MM.1S (cell line): ENCODE measurements at regions not wholly inside any gene's neighbourhood (a gene's known extent, or its start where the extent isn't known, plus 50 kb on each side); places are given as distances from the start of the nearest gene placed in this dataset.

Experiments used
- DNase-seq: peaks from one replicate; pipeline ENCODE4 v3.0.0-alpha.2; 2015
- H2AFZ ChIP-seq: fragments of 300-600 bp; sonication (generic); 2 replicates; pipeline ENCODE4 v1.6.0; 2016; ENCODE audit warnings: antibody characterized with exemption, low read length
- H3F3A ChIP-seq: fragments of 300-600 bp; sonication (generic); 2 replicates; pipeline ENCODE4 v1.6.1; 2016; ENCODE audit warnings: mild to moderate bottlenecking, antibody characterized with exemption, low read length, moderate library complexity, mixed read lengths; ENCODE audit not compliant: insufficient read depth
- H3K27ac ChIP-seq: fragments of 300-600 bp; sonication (generic); 2 replicates; pipeline ENCODE4 v1.5.1; 2016; ENCODE audit warnings: mild to moderate bottlenecking, low read length
- H3K27me3 ChIP-seq: fragments of 300-600 bp; sonication (generic); replicated peaks from 2 replicates; pipeline ENCODE4 v1.6.0; 2016; ENCODE audit warnings: low read length; ENCODE audit not compliant: insufficient read depth
- H3K36me3 ChIP-seq: fragments of 300-600 bp; sonication (generic); replicated peaks from 2 replicates; pipeline ENCODE4 v1.6.1; 2016; ENCODE audit warnings: mild to moderate bottlenecking, low read length, mixed read lengths; ENCODE audit not compliant: insufficient read depth
- H3K4me1 ChIP-seq: fragments of 300-600 bp; sonication (generic); 2 replicates; pipeline ENCODE4 v1.6.1; 2016; ENCODE audit warnings: low read length, mixed read lengths
- H3K4me2 ChIP-seq: fragments of 300-600 bp; sonication (generic); 2 replicates; pipeline ENCODE4 v1.6.0; 2016; ENCODE audit warnings: low read depth, low read length
- H3K4me3 ChIP-seq: fragments of 300-600 bp; sonication (generic); 2 replicates; pipeline ENCODE4 v1.5.1; 2016; ENCODE audit warnings: low read length, mixed read lengths
- H3K79me2 ChIP-seq: fragments of 300-600 bp; sonication (generic); 2 replicates; pipeline ENCODE4 v1.6.1; 2016; ENCODE audit warnings: mixed run types, low read length, mixed read lengths
- H3K9ac ChIP-seq: fragments of 300-600 bp; sonication (generic); 2 replicates; pipeline ENCODE4 v1.6.1; 2016; ENCODE audit warnings: low read length, mixed read lengths
- H3K9me2 ChIP-seq: fragments of 300-600 bp; sonication (generic); replicated peaks from 2 replicates; pipeline ENCODE4 v1.6.1; 2016; ENCODE audit warnings: mild to moderate bottlenecking, low read length, mixed read lengths; ENCODE audit not compliant: insufficient read depth
- H3K9me3 ChIP-seq: fragments of 300-600 bp; sonication (generic); replicated peaks from 2 replicates; pipeline ENCODE4 v1.6.1; 2016; ENCODE audit warnings: mild to moderate bottlenecking, low read length, mixed read lengths; ENCODE audit not compliant: insufficient read depth
- H4K20me1 ChIP-seq: fragments of 300-600 bp; sonication (generic); 2 replicates; pipeline ENCODE4 v1.6.1; 2016; ENCODE audit warnings: mild to moderate bottlenecking, low read length, moderate library complexity, mixed read lengths; ENCODE audit not compliant: insufficient read depth
- CTCF ChIP-seq: fragments of 300-600 bp; sonication (generic); IDR thresholded peaks from 2 replicates; pipeline ENCODE4 v1.5.1; 2016; ENCODE audit warnings: antibody characterized with exemption, low read length, mixed read lengths
- EZH2 ChIP-seq: fragments of 300-600 bp; sonication (generic); optimal IDR thresholded peaks from 2 replicates; pipeline ENCODE3; 2017; ENCODE audit warnings: low read depth, mild to moderate bottlenecking, antibody characterized with exemption, low read length, mixed read lengths
- EZH2phosphoT487 ChIP-seq: fragments of 300-600 bp; sonication (generic); IDR thresholded peaks from 2 replicates; pipeline ENCODE4 v1.6.1; 2018; ENCODE audit warnings: antibody characterized with exemption, low read length

GRCh38 chr6:87897663-87898062, 150.0 kb upstream of the SPACA1 start:
- Histone ChIP-seq H3K9me3 (no peaks in the 10 kb centered on the region), H3K4me3 (no peak overlapping the region), H3K9ac (no peak overlapping the region), H3K4me2 (no peak overlapping the region), H2AFZ (no peak overlapping the region), H3K79me2 (no peaks in the 10 kb centered on the region), H3K36me3 (no peaks in the 10 kb centered on the region), H4K20me1 (no peaks in the 10 kb centered on the region), H3K27me3 (no peaks in the 10 kb centered on the region), H3K9me2 (no peaks in the 10 kb centered on the region), H3K27ac (no peak overlapping the region), H3F3A (no peaks in the 10 kb centered on the region), H3K4me1 (peaks cover 8% of the 10 kb centered on the region; the same call in 1 of the 2 replicates)
- no peak for DNase-seq
- TF ChIP-seq EZH2phosphoT487 (no peak), EZH2 (no peak), CTCF (no peak)

GRCh38 chr6:87897013-87897412, 150.6 kb upstream of the SPACA1 start:
- no peak for DNase-seq
- Histone ChIP-seq H3K4me3 (no peak overlapping the region), H3K9me2 (no peaks in the 10 kb centered on the region), H3K9me3 (no peaks in the 10 kb centered on the region), H3K27ac (no peak overlapping the region), H3K36me3 (no peaks in the 10 kb centered on the region), H3K79me2 (no peaks in the 10 kb centered on the region), H3K27me3 (no peaks in the 10 kb centered on the region), H3K9ac (no peak overlapping the region), H2AFZ (no peak overlapping the region; the same call in 1 of the 2 replicates), H3K4me1 (peaks cover 8% of the 10 kb centered on the region; the same call in 1 of the 2 replicates), H4K20me1 (no peaks in the 10 kb centered on the region), H3K4me2 (no peak overlapping the region), H3F3A (no peaks in the 10 kb centered on the region)
- no peak for TF ChIP-seq EZH2phosphoT487
- TF ChIP-seq EZH2: no peak
- no peak for TF ChIP-seq CTCF

GRCh38 chr6:87887266-87887665, 160.4 kb upstream of the SPACA1 start:
- no peak for TF ChIP-seq CTCF
- TF ChIP-seq EZH2: no peak
- TF ChIP-seq EZH2phosphoT487: no peak
- H3K79me2 ChIP-seq: no peaks in the 10 kb centered on the region
- no peaks in the 10 kb centered on the region for H3F3A ChIP-seq
- H3K9ac ChIP-seq: no peak overlapping the region
- H3K9me3 ChIP-seq: no peaks in the 10 kb centered on the region
- H3K4me1 ChIP-seq: no peaks in the 10 kb centered on the region
- no peak overlapping the region for H3K4me2 ChIP-seq
- no peaks in the 10 kb centered on the region for H4K20me1 ChIP-seq
- H3K9me2 ChIP-seq: no peaks in the 10 kb centered on the region
- DNase-seq: no peak
- H3K27ac ChIP-seq: no peak overlapping the region
- no peaks in the 10 kb centered on the region for H3K36me3 ChIP-seq
- no peak overlapping the region for H2AFZ ChIP-seq
- H3K4me3 ChIP-seq: no peak overlapping the region
- no peaks in the 10 kb centered on the region for H3K27me3 ChIP-seq
